ENCODE measurements at regions not wholly inside any gene's neighbourhood (a gene's known extent, or its start where the extent isn't known, plus 50 kb on each side); places are given as distances from the start of the nearest gene placed in this dataset.
A peak's percentile ranks its signal among the peaks of the same experiment; 100 is the strongest.

- no peak for TF ChIP-seq CTCF (IDR thresholded peaks at IDR 0.05)
- Histone ChIP-seq H3K4me1 (no peaks in the 10 kb centered on the region), H3K9me3 (no peaks in the 10 kb centered on the region), H3K4me3 (no peak overlapping the region), H3K36me3 (no peaks in the 10 kb centered on the region), H3K27ac (no peak overlapping the region), H3K27me3 (no peaks in the 10 kb centered on the region)
- intact Hi-C loops (cut with DNase I), result no loop called here
- no peak for DNase-seq
- no peak for ATAC-seq
Measured at GRCh38 chr2:19000776-19001175, 357.6 kb downstream of the OSR1 start.

GRCh38 chr2:18999198-18999597 lies 359.2 kb downstream of the OSR1 start:
- H3K27ac ChIP-seq, result no peak overlapping the region
- no peak for ATAC-seq
- DNase-seq, result no peak
- no peaks in the 10 kb centered on the region for H3K9me3 ChIP-seq
- TF ChIP-seq CTCF (IDR thresholded peaks at IDR 0.05), result no peak
- no peak overlapping the region for H3K4me3 ChIP-seq
- H3K4me1 ChIP-seq, result no peaks in the 10 kb centered on the region
- no peaks in the 10 kb centered on the region for H3K27me3 ChIP-seq
- no peaks in the 10 kb centered on the region for H3K36me3 ChIP-seq
- intact Hi-C loops (cut with DNase I), result no loop called here

GRCh38 chr2:18998491-18998890 lies 359.9 kb downstream of the OSR1 start:
- no peaks in the 10 kb centered on the region for H3K4me1 ChIP-seq
- H3K4me3 ChIP-seq, result no peak overlapping the region
- DNase-seq (no peak), ATAC-seq (no peak)
- H3K27ac ChIP-seq, result no peak overlapping the region
- no peaks in the 10 kb centered on the region for H3K27me3 ChIP-seq
- intact Hi-C loops (cut with DNase I), result no loop called here
- H3K9me3 ChIP-seq, result no peaks in the 10 kb centered on the region
- no peak for TF ChIP-seq CTCF (IDR thresholded peaks at IDR 0.05)
- no peaks in the 10 kb centered on the region for H3K36me3 ChIP-seq

- no peak overlapping the region for H3K4me3 ChIP-seq
- no peaks in the 10 kb centered on the region for H3K9me3 ChIP-seq
- ATAC-seq, result no peak
- no peaks in the 10 kb centered on the region for H3K27me3 ChIP-seq
- H3K36me3 ChIP-seq, result no peaks in the 10 kb centered on the region
- TF ChIP-seq CTCF (IDR thresholded peaks at IDR 0.05), result no peak
- intact Hi-C loops (cut with DNase I), result no loop called here
- DNase-seq, result no peak
- H3K27ac ChIP-seq, result no peak overlapping the region
- H3K4me1 ChIP-seq, result peaks cover 4% of the 10 kb centered on the region in 2 donors
Measured at GRCh38 chr2:18993756-18994338, 364.6 kb downstream of the OSR1 start.

- ATAC-seq (peak; percentile 59), DNase-seq (peak in 2 of 4 donors; percentile 37 to 41)
- H3K4me1 ChIP-seq, result peaks cover 4 to 8% of the 10 kb centered on the region in 2 donors
- no peak overlapping the region for H3K4me3 ChIP-seq
- H3K9me3 ChIP-seq, result no peaks in the 10 kb centered on the region
- H3K36me3 ChIP-seq, result no peaks in the 10 kb centered on the region
- H3K27ac ChIP-seq, result peak overlapping the region in 1 of 2 donors; percentile 45
- no peak for TF ChIP-seq CTCF (IDR thresholded peaks at IDR 0.05)
- intact Hi-C loops (cut with DNase I), result no loop called here
- H3K27me3 ChIP-seq, result no peaks in the 10 kb centered on the region
Measured at GRCh38 chr2:18991177-18992168, 366.9 kb downstream of the OSR1 start.
